Left forelimb (tissue), 1 donor: ENCODE measurements at regions not wholly inside any gene's neighbourhood (a gene's known extent, or its start where the extent isn't known, plus 50 kb on each side); places are given as distances from the start of the nearest gene placed in this dataset.

ENCODE experiments used
- DNase-seq: peaks from one replicate; pipeline ENCODE4 v3.0.0-alpha.2; 2018; ENCODE audit warnings: low spot score

- DNase-seq: no peak
Observed at GRCh38 chr2:106978647-106979046, 92.7 kb upstream of the ST6GAL2 start.

- no peak for DNase-seq
Observed at GRCh38 chr2:106981491-106981890, 95.5 kb upstream of the ST6GAL2 start.

GRCh38 chr2:106982350-106982749 lies 96.4 kb upstream of the ST6GAL2 start:
- DNase-seq: no peak

- no peak for DNase-seq
Observed at GRCh38 chr2:106983305-106983704, 97.3 kb upstream of the ST6GAL2 start.

- no peak for DNase-seq
Observed at GRCh38 chr2:106988361-106988760, 102.4 kb upstream of the ST6GAL2 start.

- DNase-seq: no peak
Observed at GRCh38 chr2:106990297-106990696, 104.3 kb upstream of the ST6GAL2 start.

GRCh38 chr2:106991866-106992265 lies 105.9 kb upstream of the ST6GAL2 start:
- DNase-seq: no peak

GRCh38 chr2:106995556-106995955 lies 109.6 kb upstream of the ST6GAL2 start:
- no peak for DNase-seq

GRCh38 chr2:106996171-106996769 lies 110.3 kb upstream of the ST6GAL2 start:
- DNase-seq: no peak

- DNase-seq: no peak
Observed at GRCh38 chr2:106997204-106997603, 111.2 kb upstream of the ST6GAL2 start.

- no peak for DNase-seq
Observed at GRCh38 chr2:107001062-107001461, 115.1 kb upstream of the ST6GAL2 start.

GRCh38 chr2:107001551-107001950 lies 115.6 kb upstream of the ST6GAL2 start:
- no peak for DNase-seq

GRCh38 chr2:107001964-107002696 lies 116.2 kb upstream of the ST6GAL2 start:
- DNase-seq: no peak

GRCh38 chr2:107002735-107003134 lies 116.8 kb upstream of the ST6GAL2 start:
- no peak for DNase-seq

GRCh38 chr2:107005853-107006252 lies 119.9 kb upstream of the ST6GAL2 start:
- DNase-seq: no peak

- DNase-seq: no peak
Observed at GRCh38 chr2:107006836-107007235, 120.9 kb upstream of the ST6GAL2 start.

GRCh38 chr2:107007927-107008326 lies 122.0 kb upstream of the ST6GAL2 start:
- DNase-seq: no peak

GRCh38 chr2:107008843-107009242 lies 122.9 kb upstream of the ST6GAL2 start:
- no peak for DNase-seq

- DNase-seq: no peak
Observed at GRCh38 chr2:107009275-107009674, 123.3 kb upstream of the ST6GAL2 start.

- DNase-seq: no peak
Observed at GRCh38 chr2:107012714-107013306, 126.8 kb upstream of the ST6GAL2 start.

GRCh38 chr2:107013884-107014283 lies 127.9 kb upstream of the ST6GAL2 start:
- no peak for DNase-seq

- no peak for DNase-seq
Observed at GRCh38 chr2:107018366-107018765, 132.4 kb upstream of the ST6GAL2 start.

GRCh38 chr2:107020392-107020791 lies 134.4 kb upstream of the ST6GAL2 start:
- no peak for DNase-seq
